ENCODE measurements at regions not wholly inside any gene's neighbourhood (a gene's known extent, or its start where the extent isn't known, plus 50 kb on each side); places are given as distances from the start of the nearest gene placed in this dataset.

- no peaks in the 10 kb centered on the region for H3K36me3 ChIP-seq
- DNase-seq (no peak), ATAC-seq (ENCODE audit: low FRiP score in 2 of 2) (no peak)
- no peak overlapping the region for H3K27ac ChIP-seq
- WGBS, 2 donors = 74 to 77% methylated on average over 5 of the region's 5 CpGs
- H3K27me3 ChIP-seq = no peaks in the 10 kb centered on the region
- no peaks in the 10 kb centered on the region for H3K4me1 ChIP-seq
- no peak overlapping the region for H3K4me3 ChIP-seq
- TF ChIP-seq POLR2A (IDR thresholded peaks at IDR 0.05) (no peak), POLR2AphosphoS5 (IDR thresholded peaks at IDR 0.05) (no peak), EP300 (IDR thresholded peaks at IDR 0.05) (no peak), CTCF (IDR thresholded peaks at IDR 0.05) (no peak)
- H3K9me3 ChIP-seq = no peaks in the 10 kb centered on the region
Observed at GRCh38 chr19:31089681-31090080, 259.6 kb downstream of the TSHZ3 start.

GRCh38 chr19:31085125-31085524 lies 264.1 kb downstream of the TSHZ3 start:
- ATAC-seq (ENCODE audit: low FRiP score in 2 of 2) (no peak), DNase-seq (no peak)
- WGBS, 2 donors = 75 to 90% methylated on average over 4 of the region's 4 CpGs
- TF ChIP-seq POLR2AphosphoS5 (IDR thresholded peaks at IDR 0.05) (no peak), CTCF (IDR thresholded peaks at IDR 0.05) (no peak), EP300 (IDR thresholded peaks at IDR 0.05) (no peak), POLR2A (IDR thresholded peaks at IDR 0.05) (no peak)
- no peaks in the 10 kb centered on the region for H3K27me3 ChIP-seq
- H3K4me1 ChIP-seq = no peaks in the 10 kb centered on the region
- no peaks in the 10 kb centered on the region for H3K36me3 ChIP-seq
- no peak overlapping the region for H3K4me3 ChIP-seq
- no peak overlapping the region for H3K27ac ChIP-seq
- H3K9me3 ChIP-seq = no peaks in the 10 kb centered on the region

GRCh38 chr19:31083105-31083504 lies 266.1 kb downstream of the TSHZ3 start:
- 73 to 76% methylated on average over 3 of the region's 3 CpGs for WGBS, 2 donors

GRCh38 chr19:31075146-31075655 lies 274.0 kb downstream of the TSHZ3 start:
- Histone ChIP-seq H3K27ac (no peak overlapping the region), H3K36me3 (no peaks in the 10 kb centered on the region), H3K27me3 (peaks cover 0 to 10% (median 0%) of the 10 kb centered on the region in 4 donors), H3K4me1 (no peaks in the 10 kb centered on the region), H3K9me3 (no peaks in the 10 kb centered on the region), H3K4me3 (no peak overlapping the region)
- DNase-seq (no peak), ATAC-seq (ENCODE audit: low FRiP score in 2 of 2) (no peak)
- 66 to 77% methylated on average over 6 of the region's 6 CpGs for WGBS, 2 donors
- TF ChIP-seq EP300 (IDR thresholded peaks at IDR 0.05) (no peak), POLR2AphosphoS5 (IDR thresholded peaks at IDR 0.05) (no peak), CTCF (IDR thresholded peaks at IDR 0.05) (no peak), POLR2A (IDR thresholded peaks at IDR 0.05) (no peak)

More at GRCh38 chr19:31083105-31083504, 266.1 kb downstream of the TSHZ3 start:
- Histone ChIP-seq H3K9me3 (no peaks in the 10 kb centered on the region), H3K36me3 (no peaks in the 10 kb centered on the region), H3K4me3 (no peak overlapping the region), H3K27ac (no peak overlapping the region), H3K4me1 (no peaks in the 10 kb centered on the region), H3K27me3 (no peaks in the 10 kb centered on the region)
- no peak for DNase-seq
- no peak for ATAC-seq (ENCODE audit: low FRiP score in 2 of 2)
- TF ChIP-seq POLR2A (IDR thresholded peaks at IDR 0.05) (no peak), POLR2AphosphoS5 (IDR thresholded peaks at IDR 0.05) (no peak), EP300 (IDR thresholded peaks at IDR 0.05) (no peak), CTCF (IDR thresholded peaks at IDR 0.05) (no peak)
